Breast epithelium (tissue), 4 donors: ENCODE measurements at regions not wholly inside any gene's neighbourhood (a gene's known extent, or its start where the extent isn't known, plus 50 kb on each side); places are given as distances from the start of the nearest gene placed in this dataset.

ENCODE experiments used
- DNase-seq, 2 donors: peaks; one replicate each; pipeline ENCODE4 v3.0.0-alpha.2; 2019; ENCODE audit warnings: low spot score in 2 of 2
- H3K27ac ChIP-seq, 2 donors: fragments of 200-600 bp; sonication (generic) in 1 of 2; one replicate each; pipeline ENCODE4 v1.5.1; 2016 to 2019; ENCODE audit warnings: mild to moderate bottlenecking in 1 of 2
- H3K27me3 ChIP-seq, 2 donors: fragments of 200-600 bp; sonication (generic) in 1 of 2; one replicate each; pipeline versions ENCODE4 v1.5.1 to v1.6.0; 2017 to 2019; ENCODE audit warnings: control low read depth in 1 of 2, mild to moderate bottlenecking in 1 of 2
- H3K36me3 ChIP-seq: fragments of 200-600 bp; one replicate; pipeline ENCODE4 v1.5.1; 2019
- H3K4me1 ChIP-seq, 2 donors: fragments of 200-600 bp; sonication (generic); one replicate each; pipeline ENCODE4 v1.5.1; 2016 to 2019; ENCODE audit warnings: control low read depth in 1 of 2
- H3K4me3 ChIP-seq, 3 donors: fragments of 200-600 bp; sonication (generic); 1 replicate in 2 of 3; 2 replicates in 1 of 3; pipeline ENCODE4 v1.5.1; 2016 to 2019; ENCODE audit warnings: mild to moderate bottlenecking in 3 of 3, moderate library complexity in 2 of 3
- H3K9me3 ChIP-seq, 2 donors: fragments of 200-600 bp; sonication (generic) in 1 of 2; one replicate each; pipeline ENCODE4 v1.5.1; 2016 to 2019; ENCODE audit warnings: control low read depth in 1 of 2
- CTCF ChIP-seq, 3 donors: fragments of 450-650 bp; IDR thresholded peaks; one replicate each; pipeline ENCODE4 v1.5.1; 2016 to 2017; ENCODE audit warnings: antibody characterized with exemption in 3 of 3, mild to moderate bottlenecking in 3 of 3, moderate library complexity in 3 of 3
- POLR2A ChIP-seq: fragments of 450-650 bp; IDR thresholded peaks from one replicate; pipeline ENCODE4 v1.6.1; 2016; ENCODE audit warnings: antibody characterized with exemption, mild to moderate bottlenecking, moderate library complexity
- POLR2AphosphoS5 ChIP-seq, 3 donors: sonication (generic); formaldehyde crosslinking; IDR thresholded peaks; one replicate each; pipeline ENCODE4 v1.6.1; 2017; ENCODE audit warnings: antibody characterized with exemption in 3 of 3
- intact Hi-C: fragments of 100-400 bp; cut with DNase I; formaldehyde crosslinking; loops from one replicate; pipeline ENCODE4 v1.15.1; 2023; ENCODE audit warnings: low total_unique reads

GRCh38 chr3:4233488-4233887 lies 69.7 kb upstream of the SETMAR start:
- no peak overlapping the region for H3K27ac ChIP-seq
- no peak overlapping the region for H3K4me3 ChIP-seq
- no peaks in the 10 kb centered on the region for H3K36me3 ChIP-seq
- peaks cover 0 to 8% of the 10 kb centered on the region in 2 donors for H3K9me3 ChIP-seq
- intact Hi-C loops, result no loop called here
- no peaks in the 10 kb centered on the region for H3K4me1 ChIP-seq
- no peaks in the 10 kb centered on the region for H3K27me3 ChIP-seq
- DNase-seq, result no peak
- TF ChIP-seq CTCF (IDR thresholded peaks at IDR 0.05) (no peak), POLR2A (no peak), POLR2AphosphoS5 (IDR thresholded peaks at IDR 0.05) (no peak)

GRCh38 chr3:4234889-4235288 lies 68.3 kb upstream of the SETMAR start:
- Histone ChIP-seq H3K27me3 (no peaks in the 10 kb centered on the region), H3K4me1 (no peaks in the 10 kb centered on the region), H3K36me3 (no peaks in the 10 kb centered on the region), H3K9me3 (peaks cover 0 to 8% of the 10 kb centered on the region in 2 donors), H3K27ac (no peak overlapping the region), H3K4me3 (no peak overlapping the region)
- intact Hi-C loops, result no loop called here
- no peak for DNase-seq
- TF ChIP-seq POLR2AphosphoS5 (IDR thresholded peaks at IDR 0.05), result no peak
- no peak for TF ChIP-seq POLR2A
- no peak for TF ChIP-seq CTCF (IDR thresholded peaks at IDR 0.05)

GRCh38 chr3:4235690-4236089 lies 67.5 kb upstream of the SETMAR start:
- no peak overlapping the region for H3K27ac ChIP-seq
- intact Hi-C loops, result no loop called here
- no peaks in the 10 kb centered on the region for H3K36me3 ChIP-seq
- H3K27me3 ChIP-seq, result no peaks in the 10 kb centered on the region
- H3K9me3 ChIP-seq, result peaks cover 0 to 8% of the 10 kb centered on the region in 2 donors
- no peak for DNase-seq
- TF ChIP-seq POLR2AphosphoS5 (IDR thresholded peaks at IDR 0.05), result no peak
- TF ChIP-seq CTCF (IDR thresholded peaks at IDR 0.05), result no peak
- no peak for TF ChIP-seq POLR2A
- no peak overlapping the region for H3K4me3 ChIP-seq
- no peaks in the 10 kb centered on the region for H3K4me1 ChIP-seq

GRCh38 chr3:4241595-4242170 lies 61.5 kb upstream of the SETMAR start:
- Histone ChIP-seq H3K27me3 (no peaks in the 10 kb centered on the region), H3K4me1 (no peaks in the 10 kb centered on the region), H3K4me3 (no peak overlapping the region), H3K9me3 (peaks cover 3 to 8% of the 10 kb centered on the region in 2 donors), H3K27ac (no peak overlapping the region), H3K36me3 (no peaks in the 10 kb centered on the region)
- intact Hi-C loops, result no loop called here
- no peak for DNase-seq
- TF ChIP-seq CTCF (IDR thresholded peaks at IDR 0.05), result no peak
- no peak for TF ChIP-seq POLR2A
- TF ChIP-seq POLR2AphosphoS5 (IDR thresholded peaks at IDR 0.05), result no peak

- H3K27me3 ChIP-seq, result no peaks in the 10 kb centered on the region
- no peak overlapping the region for H3K4me3 ChIP-seq
- intact Hi-C loops, result no loop called here
Observed at GRCh38 chr3:4245671-4246070, 57.5 kb upstream of the SETMAR start.

More at GRCh38 chr3:4245671-4246070, 57.5 kb upstream of the SETMAR start:
- Histone ChIP-seq H3K27ac (no peak overlapping the region), H3K9me3 (peaks cover 0 to 3% of the 10 kb centered on the region in 2 donors), H3K4me1 (no peaks in the 10 kb centered on the region), H3K36me3 (no peaks in the 10 kb centered on the region)
- no peak for DNase-seq
- no peak for TF ChIP-seq POLR2A
- TF ChIP-seq POLR2AphosphoS5 (IDR thresholded peaks at IDR 0.05), result no peak
